Upper lobe of left lung (tissue), 6 donors: ENCODE measurements at regions not wholly inside any gene's neighbourhood (a gene's known extent, or its start where the extent isn't known, plus 50 kb on each side); places are given as distances from the start of the nearest gene placed in this dataset.

Source experiments
- ATAC-seq, 2 donors: fragments of 200-7000 bp; cut with Tn5 transposase; one replicate each; pipeline ENCODE4 v1.9.1; 2022; ENCODE audit warnings: mild to moderate bottlenecking in 2 of 2, moderate library complexity in 2 of 2; ENCODE audit not compliant: low FRiP score in 2 of 2
- DNase-seq, 2 donors: peaks; one replicate each; pipeline ENCODE4 v3.0.0-alpha.2; 2019 to 2020
- H3K27ac ChIP-seq, 4 donors: fragments of 200-600 bp; sonication (generic); one replicate each; pipeline ENCODE4 v1.5.1; 2016 to 2019
- H3K27me3 ChIP-seq, 4 donors: fragments of 200-600 bp; sonication (generic); one replicate each; pipeline ENCODE4 v1.5.1; 2017 to 2019
- H3K36me3 ChIP-seq, 4 donors: fragments of 200-600 bp; sonication (generic); one replicate each; pipeline ENCODE4 v1.5.1; 2016 to 2019
- H3K4me1 ChIP-seq, 4 donors: fragments of 200-600 bp; sonication (generic); one replicate each; pipeline ENCODE4 v1.5.1; 2018 to 2019
- H3K4me3 ChIP-seq, 4 donors: fragments of 200-600 bp; sonication (generic); one replicate each; pipeline ENCODE4 v1.5.1; 2017 to 2019; ENCODE audit warnings: mild to moderate bottlenecking in 2 of 4, moderate library complexity in 1 of 4
- H3K9me3 ChIP-seq, 4 donors: fragments of 200-600 bp; sonication (generic); one replicate each; pipeline ENCODE4 v1.5.1; 2018 to 2019
- EP300 ChIP-seq, 4 donors: sonication (generic); formaldehyde crosslinking; IDR thresholded peaks; one replicate each; pipeline ENCODE4 v1.5.1; 2017; ENCODE audit warnings: antibody characterized with exemption in 4 of 4, control low read depth in 2 of 4
- POLR2A ChIP-seq, 4 donors: fragments of 450-650 bp; IDR thresholded peaks; one replicate each; pipeline ENCODE4 v1.5.1; 2016 to 2017; ENCODE audit warnings: antibody characterized with exemption in 4 of 4, mild to moderate bottlenecking in 2 of 4
- POLR2AphosphoS5 ChIP-seq, 2 donors: sonication (generic); formaldehyde crosslinking; IDR thresholded peaks; one replicate each; pipeline ENCODE4 v1.5.1; 2017; ENCODE audit warnings: antibody characterized with exemption in 2 of 2
- WGBS, 2 donors: methylation state at CpG; one replicate each; pipeline ENCODE4 v1.1.5; 2017 to 2018; 5-methylcytosine and 5-hydroxymethylcytosine counted together
- TF ChIP-seq, protein P1 (sequence below), 6 experiments: fragments of 450-650 bp in 4 of 6; fragments of 200-600 bp in 2 of 6; sonication (generic) in 2 of 6; IDR thresholded peaks; one replicate each; pipeline ENCODE4 v1.5.1; 2016 to 2019; ENCODE audit warnings: antibody characterized with exemption in 6 of 6
- donor health status: DM: no; HTN: no; CAD: no; lungs with moderate emphysema.
- donor health status: DM: no; HTN: yes; CAD: no; lungs with severe emphysema.

DNA sequence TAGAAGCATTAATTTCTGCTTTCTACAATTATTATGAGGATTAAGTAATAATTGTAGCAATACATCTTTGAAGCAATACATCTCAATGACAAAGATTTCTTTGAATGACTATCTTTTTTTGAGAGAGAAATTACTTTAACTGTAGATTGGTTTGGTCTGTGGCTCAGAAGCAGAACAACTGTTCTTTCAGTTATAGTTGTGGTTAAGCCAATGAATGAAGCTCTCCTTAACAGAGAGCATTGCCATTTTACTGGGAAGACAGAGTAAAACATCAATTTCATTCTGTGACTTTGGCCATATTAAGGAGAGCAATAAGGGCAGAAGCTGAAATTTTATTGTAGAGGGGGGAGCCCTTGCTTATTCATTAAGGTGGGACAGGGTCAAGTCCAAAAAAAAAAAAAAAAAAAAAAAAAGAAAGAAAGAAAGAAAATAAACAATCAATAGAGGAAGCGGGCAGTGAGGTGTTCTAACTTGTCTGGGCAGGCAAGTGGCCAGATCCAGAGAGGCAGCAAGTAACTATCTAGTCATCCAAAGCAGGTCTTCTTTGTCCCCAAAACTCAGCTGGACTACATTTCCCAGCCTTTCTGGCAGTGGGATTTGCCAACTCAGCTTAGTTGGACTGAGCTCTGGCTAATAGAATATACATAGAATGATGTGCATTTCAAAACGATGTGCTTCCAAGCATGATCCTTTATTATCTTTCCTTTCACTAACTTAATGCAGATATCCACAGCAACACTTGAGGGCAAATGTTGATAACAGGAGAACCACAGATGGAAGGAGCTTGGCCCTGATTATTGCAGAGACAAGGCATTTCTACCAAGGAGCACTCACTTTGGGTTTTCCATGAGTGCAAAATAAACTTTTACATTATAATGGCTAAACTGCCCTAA is 462.7 kb upstream of the CDH20 start:
- TF ChIP-seq, protein P1, sequence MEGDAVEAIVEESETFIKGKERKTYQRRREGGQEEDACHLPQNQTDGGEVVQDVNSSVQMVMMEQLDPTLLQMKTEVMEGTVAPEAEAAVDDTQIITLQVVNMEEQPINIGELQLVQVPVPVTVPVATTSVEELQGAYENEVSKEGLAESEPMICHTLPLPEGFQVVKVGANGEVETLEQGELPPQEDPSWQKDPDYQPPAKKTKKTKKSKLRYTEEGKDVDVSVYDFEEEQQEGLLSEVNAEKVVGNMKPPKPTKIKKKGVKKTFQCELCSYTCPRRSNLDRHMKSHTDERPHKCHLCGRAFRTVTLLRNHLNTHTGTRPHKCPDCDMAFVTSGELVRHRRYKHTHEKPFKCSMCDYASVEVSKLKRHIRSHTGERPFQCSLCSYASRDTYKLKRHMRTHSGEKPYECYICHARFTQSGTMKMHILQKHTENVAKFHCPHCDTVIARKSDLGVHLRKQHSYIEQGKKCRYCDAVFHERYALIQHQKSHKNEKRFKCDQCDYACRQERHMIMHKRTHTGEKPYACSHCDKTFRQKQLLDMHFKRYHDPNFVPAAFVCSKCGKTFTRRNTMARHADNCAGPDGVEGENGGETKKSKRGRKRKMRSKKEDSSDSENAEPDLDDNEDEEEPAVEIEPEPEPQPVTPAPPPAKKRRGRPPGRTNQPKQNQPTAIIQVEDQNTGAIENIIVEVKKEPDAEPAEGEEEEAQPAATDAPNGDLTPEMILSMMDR (IDR thresholded peaks at IDR 0.05) = no peak
- TF ChIP-seq POLR2AphosphoS5 (IDR thresholded peaks at IDR 0.05) (no peak), POLR2A (IDR thresholded peaks at IDR 0.05) (no peak), EP300 (IDR thresholded peaks at IDR 0.05) (no peak)
- 73 to 79% methylated on average over 2 of the region's 2 CpGs for WGBS, 2 donors
- H3K36me3 ChIP-seq = no peaks in the 10 kb centered on the region
- no peaks in the 10 kb centered on the region for H3K9me3 ChIP-seq
- H3K27me3 ChIP-seq = no peaks in the 10 kb centered on the region
- no peak overlapping the region for H3K27ac ChIP-seq
- no peak for ATAC-seq
- no peak overlapping the region for H3K4me3 ChIP-seq
- H3K4me1 ChIP-seq = no peaks in the 10 kb centered on the region
- DNase-seq = no peak

DNA sequence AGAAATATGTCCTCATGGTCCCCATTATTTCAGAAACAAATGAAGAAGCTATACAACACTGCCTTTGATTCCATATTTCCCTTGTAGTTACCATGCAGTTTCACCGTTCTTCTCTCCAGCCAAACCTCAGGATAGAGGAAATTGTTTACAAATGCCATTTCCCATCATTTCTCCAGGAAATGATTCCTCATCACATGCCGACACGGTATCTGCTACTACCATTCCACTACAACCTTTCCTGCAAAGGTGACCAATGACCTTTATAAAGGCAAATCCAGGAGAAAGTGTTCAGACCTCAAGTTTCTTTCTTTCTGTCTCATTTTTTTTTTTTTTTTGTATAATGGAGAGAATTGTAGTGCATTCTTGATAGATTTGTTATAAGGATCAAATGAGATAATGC is 460.8 kb upstream of the CDH20 start:
- no peaks in the 10 kb centered on the region for H3K9me3 ChIP-seq
- DNase-seq (no peak), ATAC-seq (no peak)
- no peak overlapping the region for H3K4me3 ChIP-seq
- H3K36me3 ChIP-seq = no peaks in the 10 kb centered on the region
- H3K4me1 ChIP-seq = no peaks in the 10 kb centered on the region
- no peak overlapping the region for H3K27ac ChIP-seq
- TF ChIP-seq POLR2AphosphoS5 (IDR thresholded peaks at IDR 0.05) (no peak), EP300 (IDR thresholded peaks at IDR 0.05) (no peak), POLR2A (IDR thresholded peaks at IDR 0.05) (no peak)
- TF ChIP-seq, protein P1 (IDR thresholded peaks at IDR 0.05) = no peak
- 67 to 70% methylated on average over 3 of the region's 3 CpGs for WGBS, 2 donors
- H3K27me3 ChIP-seq = no peaks in the 10 kb centered on the region

DNA sequence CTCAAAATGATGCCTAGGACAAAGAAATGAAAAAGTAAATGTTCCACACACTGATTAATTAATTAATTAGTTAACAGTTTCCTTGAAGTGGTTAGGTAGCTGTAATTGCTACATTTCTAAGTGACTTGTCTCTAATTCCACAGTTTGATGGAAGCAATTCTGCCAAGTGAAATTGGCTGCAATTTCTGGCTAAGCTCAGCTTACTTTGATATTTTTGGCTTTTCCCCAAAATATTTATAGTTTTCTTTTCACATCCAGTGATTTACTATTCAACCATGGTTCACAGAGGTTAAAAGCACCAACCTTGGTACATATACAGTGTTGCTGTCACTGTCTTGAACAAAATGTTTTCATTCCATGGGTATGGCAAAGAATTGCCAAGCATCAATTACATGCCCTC is 459.5 kb upstream of the CDH20 start:
- no peaks in the 10 kb centered on the region for H3K36me3 ChIP-seq
- H3K4me3 ChIP-seq = no peak overlapping the region
- no peaks in the 10 kb centered on the region for H3K9me3 ChIP-seq
- no peaks in the 10 kb centered on the region for H3K27me3 ChIP-seq
- no peak for TF ChIP-seq EP300 (IDR thresholded peaks at IDR 0.05)
- TF ChIP-seq, protein P1 (IDR thresholded peaks at IDR 0.05) = no peak
- ATAC-seq (no peak), DNase-seq (no peak)
- H3K27ac ChIP-seq = no peak overlapping the region
- H3K4me1 ChIP-seq = no peaks in the 10 kb centered on the region

DNA sequence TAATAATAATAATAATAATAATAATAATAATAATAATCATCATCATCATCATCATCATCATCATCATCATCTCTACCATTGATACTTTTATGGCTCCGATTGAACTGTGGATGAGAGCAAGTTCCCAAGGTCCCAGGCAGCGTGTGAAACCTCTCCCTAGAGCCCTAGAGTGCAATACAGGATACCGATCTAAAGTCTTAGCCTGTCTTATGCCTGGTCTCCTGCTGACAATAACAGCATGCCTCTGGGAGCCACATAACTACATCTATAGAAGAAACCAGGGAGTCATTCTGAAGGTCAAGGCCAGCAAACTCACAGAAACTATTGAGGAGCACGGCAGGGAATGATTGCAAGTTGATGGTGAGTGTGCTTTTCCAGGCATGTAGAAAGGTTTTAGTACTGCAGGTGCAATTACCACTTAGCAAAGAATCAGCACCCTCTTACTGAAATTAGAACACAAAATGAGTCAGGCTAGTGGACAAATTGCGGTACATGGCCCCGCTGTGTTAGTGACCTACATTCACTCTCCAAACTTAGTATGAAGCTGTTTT is 457.2 kb upstream of the CDH20 start:
- H3K4me1 ChIP-seq = no peaks in the 10 kb centered on the region
- WGBS, 2 donors = 89 to 94% methylated on average over 6 of the region's 6 CpGs
- no peaks in the 10 kb centered on the region for H3K9me3 ChIP-seq
- no peak for TF ChIP-seq EP300 (IDR thresholded peaks at IDR 0.05)
- TF ChIP-seq POLR2A (IDR thresholded peaks at IDR 0.05) = no peak
- TF ChIP-seq, protein P1 (IDR thresholded peaks at IDR 0.05) = no peak
- TF ChIP-seq POLR2AphosphoS5 (IDR thresholded peaks at IDR 0.05) = no peak
- H3K4me3 ChIP-seq = no peak overlapping the region
- H3K27ac ChIP-seq = no peak overlapping the region
- ATAC-seq (no peak), DNase-seq (no peak)
- no peaks in the 10 kb centered on the region for H3K27me3 ChIP-seq
- H3K36me3 ChIP-seq = no peaks in the 10 kb centered on the region

DNA sequence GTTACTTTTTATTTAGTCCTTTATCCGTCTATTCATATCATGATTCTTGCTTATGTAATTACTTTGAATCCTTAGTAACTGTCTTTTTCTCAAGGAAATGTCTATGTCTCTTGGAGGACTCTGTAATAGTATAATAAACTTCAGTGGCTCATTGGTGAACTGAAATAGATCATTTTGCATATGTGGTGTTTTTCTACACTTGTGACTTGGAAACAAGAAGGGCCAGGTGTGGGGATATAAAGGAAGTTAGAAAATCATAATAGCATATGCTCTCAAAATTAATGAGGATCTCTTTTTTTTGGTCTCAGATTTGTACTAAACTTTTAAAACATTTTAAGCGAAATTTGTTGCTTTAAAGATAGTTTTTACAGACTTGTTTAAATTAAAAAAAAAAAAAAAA is 453.0 kb upstream of the CDH20 start:
- H3K9me3 ChIP-seq = no peaks in the 10 kb centered on the region
- no peak for DNase-seq
- H3K36me3 ChIP-seq = no peaks in the 10 kb centered on the region
- H3K4me1 ChIP-seq = no peaks in the 10 kb centered on the region
- no peak overlapping the region for H3K27ac ChIP-seq
- H3K4me3 ChIP-seq = no peak overlapping the region
- no peaks in the 10 kb centered on the region for H3K27me3 ChIP-seq
- TF ChIP-seq EP300 (IDR thresholded peaks at IDR 0.05) (no peak), POLR2AphosphoS5 (IDR thresholded peaks at IDR 0.05) (no peak), POLR2A (IDR thresholded peaks at IDR 0.05) (no peak)
- TF ChIP-seq, protein P1 (IDR thresholded peaks at IDR 0.05) = no peak
- WGBS, 2 donors = 54 to 89% methylated on average over 2 of the region's 2 CpGs
- no peak for ATAC-seq
